H1 (cell line): ENCODE measurements at regions not wholly inside any gene's neighbourhood (a gene's known extent, or its start where the extent isn't known, plus 50 kb on each side); places are given as distances from the start of the nearest gene placed in this dataset.

Experiments
- CTCF ChIA-PET: fragments of 300-600 bp; sonication (Branson Sonifier 250); formaldehyde crosslinking; loops from one replicate; lab custom pipeline; 2021; ENCODE audit not compliant: partially characterized antibody; lab: Charles Lee
- POLR2A ChIA-PET: fragments of 300-600 bp; sonication (Branson Sonifier 250); formaldehyde crosslinking; loops from one replicate; lab custom pipeline; 2021; ENCODE audit warnings: inconsistent platforms; ENCODE audit not compliant: partially characterized antibody; lab: Charles Lee
- DNase-seq, 2 experiments: peaks; one replicate each; pipeline versions ENCODE4 v3.0.0 to v3.0.0-alpha.2; 2010 to 2022; ENCODE audit warnings: low spot score in 2 of 2, low read depth in 1 of 2, mixed read lengths in 1 of 2
- FAIRE-seq: peaks from 2 replicates; lab custom pipeline; 2011; peaks lifted over from hg19 to GRCh38; lab: Jason Lieb, UNC
- H2AFZ ChIP-seq: 2 replicates; pipeline ENCODE4 v1.8.1; 2012; ENCODE audit warnings: low read length, inconsistent platforms
- H2AK5ac ChIP-seq: 2 replicates; pipeline ENCODE4 v1.6.1; 2013; ENCODE audit warnings: low read depth, low read length
- H2BK120ac ChIP-seq: replicated peaks from 2 replicates; pipeline ENCODE3; 2013; ENCODE audit warnings: low read depth, low read length, inconsistent platforms
- H2BK12ac ChIP-seq: 2 replicates; pipeline ENCODE4 v1.6.1; 2013; ENCODE audit warnings: low read depth, low read length
- H2BK15ac ChIP-seq: 2 replicates; pipeline ENCODE4 v1.6.1; 2013; ENCODE audit warnings: low read length
- H2BK20ac ChIP-seq: 2 replicates; pipeline ENCODE4 v1.6.1; 2013; ENCODE audit warnings: low read length
- H2BK5ac ChIP-seq: 2 replicates; pipeline ENCODE4 v1.6.1; 2013; ENCODE audit warnings: low read depth, low read length
- H3K14ac ChIP-seq: 2 replicates; pipeline ENCODE4 v1.6.1; 2013; ENCODE audit warnings: inconsistent platforms; ENCODE audit not compliant: insufficient read length
- H3K18ac ChIP-seq: 2 replicates; pipeline ENCODE4 v1.6.1; 2013; ENCODE audit warnings: low read length; ENCODE audit errors: extremely low read depth
- H3K23ac ChIP-seq: 2 replicates; pipeline ENCODE4 v1.6.1; 2013; ENCODE audit warnings: inconsistent platforms; ENCODE audit not compliant: insufficient read length
- H3K23me2 ChIP-seq: 2 replicates; pipeline ENCODE4 v1.6.1; 2013; ENCODE audit warnings: low read depth, low read length
- H3K27ac ChIP-seq: 2 replicates; pipeline ENCODE4 v1.6.1; 2011; ENCODE audit warnings: low read depth, low read length, inconsistent platforms
- H3K27me3 ChIP-seq, 4 experiments: replicated peaks in 1 of 4; 1 replicate in 1 of 4; 2 replicates in 3 of 4; pipeline versions ENCODE4 v1.6.1 to v1.8.1; 2011 to 2013; ENCODE audit warnings: low read length in 3 of 4, mild to moderate bottlenecking in 3 of 4, inconsistent platforms in 2 of 4, mixed read lengths in 2 of 4, moderate library complexity in 1 of 4; ENCODE audit not compliant: control insufficient read depth in 3 of 4, insufficient read depth in 3 of 4; ENCODE audit errors: extremely low read depth in 1 of 4
- H3K36me3 ChIP-seq, 4 experiments: 2 replicates each; pipeline versions ENCODE4 v1.6.1 to v1.8.1; 2011 to 2013; ENCODE audit warnings: mild to moderate bottlenecking in 4 of 4, low read length in 3 of 4, moderate library complexity in 2 of 4, control low read depth in 1 of 4, inconsistent platforms in 1 of 4; ENCODE audit not compliant: insufficient read depth in 4 of 4, control insufficient read depth in 2 of 4
- H3K4ac ChIP-seq: replicated peaks from 2 replicates; pipeline ENCODE3; 2013; ENCODE audit warnings: low read length, low read depth, mixed read lengths, inconsistent platforms; ENCODE audit not compliant: insufficient read length
- H3K4me1 ChIP-seq, 4 experiments: replicated peaks in 1 of 4; 1 replicate in 1 of 4; 2 replicates in 3 of 4; pipeline versions ENCODE4 v1.6.1 to v1.8.1; 2011 to 2013; ENCODE audit warnings: low read length in 3 of 4, inconsistent platforms in 2 of 4, mixed read lengths in 1 of 4; ENCODE audit not compliant: insufficient read depth in 4 of 4, control insufficient read depth in 3 of 4
- H3K4me2 ChIP-seq, 2 experiments: 2 replicates each; pipeline versions ENCODE4 v1.6.1 to v1.8.1; 2011 to 2013; ENCODE audit warnings: low read depth in 2 of 2, low read length in 2 of 2, control low read depth in 1 of 2, inconsistent platforms in 1 of 2, mild to moderate bottlenecking in 1 of 2; ENCODE audit not compliant: insufficient read depth in 1 of 2
- H3K4me3 ChIP-seq, 4 experiments: fragments of 200-600, 300-600 bp in 1 of 4; sonication (generic), shearing (Covaris generic), sonication (Bioruptor Twin) in 1 of 4; 2 replicates each; pipeline versions ENCODE4 v1.5.1 to v1.8.1; 2011 to 2016; ENCODE audit warnings: low read length in 4 of 4, low read depth in 3 of 4, control low read depth in 2 of 4, inconsistent platforms in 2 of 4, mild to moderate bottlenecking in 2 of 4, mixed read lengths in 1 of 4, moderate library complexity in 1 of 4; ENCODE audit not compliant: insufficient read depth in 2 of 4; ENCODE audit errors: extremely low read depth in 1 of 4
- H3K56ac ChIP-seq: replicated peaks from 2 replicates; pipeline ENCODE3; 2013; ENCODE audit warnings: low read depth, mild to moderate bottlenecking, mixed read lengths, low read length, inconsistent platforms; ENCODE audit not compliant: insufficient read length
- H3K79me1 ChIP-seq: 2 replicates; pipeline ENCODE4 v1.6.1; 2013; ENCODE audit warnings: low read depth, low read length, control low read depth
- H3K79me2 ChIP-seq, 2 experiments: 2 replicates each; pipeline versions ENCODE4 v1.6.1 to v1.8.1; 2012 to 2013; ENCODE audit warnings: low read length in 2 of 2, mild to moderate bottlenecking in 2 of 2, inconsistent platforms in 1 of 2; ENCODE audit not compliant: insufficient read depth in 2 of 2, control insufficient read depth in 1 of 2
- H3K9ac ChIP-seq, 4 experiments: replicated peaks in 1 of 4; 1 replicate in 1 of 4; 2 replicates in 3 of 4; pipeline versions ENCODE4 v1.6.1 to v1.8.1; 2011 to 2013; ENCODE audit warnings: low read depth in 3 of 4, low read length in 3 of 4, control low read depth in 2 of 4, mild to moderate bottlenecking in 2 of 4, moderate library complexity in 2 of 4, inconsistent platforms in 1 of 4; ENCODE audit errors: extremely low read depth in 1 of 4
- H3K9me3 ChIP-seq, 2 experiments: 2 replicates each; pipeline versions ENCODE4 v1.6.1 to v1.8.1; 2012 to 2013; ENCODE audit warnings: mild to moderate bottlenecking in 2 of 2, moderate library complexity in 2 of 2, control low read depth in 1 of 2, inconsistent platforms in 1 of 2, low read depth in 1 of 2, low read length in 1 of 2, mixed read lengths in 1 of 2; ENCODE audit not compliant: insufficient read depth in 2 of 2
- H4K20me1 ChIP-seq, 2 experiments: replicated peaks in 1 of 2; 2 replicates each; pipeline versions ENCODE3 to v1.8.1; 2011 to 2013; ENCODE audit warnings: inconsistent platforms in 2 of 2, low read length in 2 of 2, mild to moderate bottlenecking in 1 of 2; ENCODE audit not compliant: insufficient read depth in 2 of 2, control insufficient read depth in 1 of 2
- H4K5ac ChIP-seq: 2 replicates; pipeline ENCODE4 v1.6.1; 2013; ENCODE audit warnings: low read length, low read depth, mixed read lengths, inconsistent platforms; ENCODE audit not compliant: insufficient read length
- H4K8ac ChIP-seq: 2 replicates; pipeline ENCODE4 v1.8.0; 2013; ENCODE audit warnings: mild to moderate bottlenecking, moderate library complexity, low read length, inconsistent platforms; ENCODE audit not compliant: insufficient read depth; ENCODE audit errors: extremely low read depth
- H4K91ac ChIP-seq: replicated peaks from 2 replicates; pipeline ENCODE3; 2013; ENCODE audit warnings: low read length, mixed read lengths, inconsistent platforms; ENCODE audit not compliant: insufficient read length
- ATF3 ChIP-seq: IDR thresholded peaks from 2 replicates; pipeline ENCODE4 v1.6.1; 2011; ENCODE audit warnings: low read depth, mild to moderate bottlenecking, low read length; ENCODE audit not compliant: insufficient read depth
- CBX8 ChIP-seq: fragments of 300-800, 300-1000 bp; sonication (generic); IDR thresholded peaks from 2 replicates; pipeline ENCODE4 v1.7.1; 2016; ENCODE audit warnings: low read depth, low read length, borderline replicate concordance
- HDAC2 ChIP-seq, 2 experiments: fragments of 300-600 bp in 1 of 2; sonication (generic) in 1 of 2; IDR thresholded peaks; 2 replicates each; pipeline ENCODE4 v1.6.1; 2011 to 2012; ENCODE audit warnings: low read depth in 2 of 2, low read length in 2 of 2, mild to moderate bottlenecking in 2 of 2, moderate library complexity in 2 of 2, borderline replicate concordance in 1 of 2, inconsistent platforms in 1 of 2
- KDM1A ChIP-seq: fragments of 200-600, 300-600 bp; sonication (generic); IDR thresholded peaks from 2 replicates; pipeline ENCODE4 v1.7.1; 2016; ENCODE audit warnings: mild to moderate bottlenecking, low read length, borderline replicate concordance
- MAFK ChIP-seq: IDR thresholded peaks from 2 replicates; pipeline ENCODE4 v1.6.1; 2012; ENCODE audit warnings: low read depth, mild to moderate bottlenecking, improper control_type of control experiment, low read length
- POU5F1 ChIP-seq: IDR thresholded peaks from 2 replicates; pipeline ENCODE4 v1.6.1; 2011; ENCODE audit warnings: low read depth, mild to moderate bottlenecking, low read length, moderate library complexity
- RXRA ChIP-seq: IDR thresholded peaks from 2 replicates; pipeline ENCODE4 v1.6.1; 2011; ENCODE audit warnings: low read depth, mild to moderate bottlenecking, low read length, moderate library complexity; ENCODE audit not compliant: insufficient read depth
- SRF ChIP-seq: IDR thresholded peaks from 2 replicates; pipeline ENCODE4 v1.6.1; 2011; ENCODE audit warnings: mild to moderate bottlenecking, low read depth, low read length, moderate library complexity
- TCF12 ChIP-seq: IDR thresholded peaks from 2 replicates; pipeline ENCODE4 v1.6.1; 2011; ENCODE audit warnings: low read depth, mild to moderate bottlenecking, low read length
- USF2 ChIP-seq: IDR thresholded peaks from 2 replicates; pipeline ENCODE4 v1.6.1; 2011; ENCODE audit warnings: low read length, improper control_type of control experiment
- WGBS, 2 experiments: shearing (Covaris generic) in 1 of 2; methylation state at CpG; one replicate each; pipeline versions ENCODE4 v1.1.6 to v1.1.7; 2013 to 2015; ENCODE audit warnings: low lambda C conversion rate in 2 of 2, mixed read lengths in 2 of 2, inconsistent platforms in 1 of 2, low coverage in 1 of 2, missing lambda C conversion rate in 1 of 2; ENCODE audit not compliant: insufficient replicate concordance in 2 of 2, insufficient coverage in 1 of 2, insufficient read length in 1 of 2; ENCODE audit errors: extremely low coverage in 1 of 2, missing lambda C conversion rate in 1 of 2; 5-methylcytosine and 5-hydroxymethylcytosine counted together

GRCh38 chr12:88298761-88299242, 156.7 kb downstream of the TMTC3 start:
- Histone ChIP-seq H3K18ac (no peak overlapping the region), H2BK5ac (no peak overlapping the region), H4K5ac (no peak overlapping the region), H3K56ac (no peak overlapping the region), H4K20me1 (no peaks in the 10 kb centered on the region), H3K9ac (no peak overlapping the region), H4K8ac (no peak overlapping the region), H2BK12ac (no peak overlapping the region), H3K79me2 (no peaks in the 10 kb centered on the region), H3K4me1 (no peaks in the 10 kb centered on the region), H3K4ac (no peak overlapping the region), H4K91ac (no peak overlapping the region), H3K27me3 (no peaks in the 10 kb centered on the region), H2AK5ac (no peak overlapping the region), H2AFZ (no peak overlapping the region), H3K79me1 (no peaks in the 10 kb centered on the region), H3K9me3 (no peaks in the 10 kb centered on the region), H3K27ac (no peak overlapping the region), H2BK20ac (no peak overlapping the region), H3K23ac (no peak overlapping the region), H3K4me3 (no peak overlapping the region), H3K14ac (no peak overlapping the region), H3K23me2 (no peaks in the 10 kb centered on the region), H2BK15ac (no peak overlapping the region), H3K36me3 (no peaks in the 10 kb centered on the region), H3K4me2 (no peak overlapping the region), H2BK120ac (no peak overlapping the region)
- WGBS, 2 experiments: 90% methylated on average over 4 of the region's 4 CpGs; no CpG with 5 or more reads in 1 of the 2 experiments
- DNase-seq (no peak), FAIRE-seq (no peak)
- TF ChIP-seq USF2 (no peak), SRF (no peak), POU5F1 (no peak), RXRA (no peak), TCF12 (no peak), MAFK (no peak), KDM1A (no peak), CBX8 (no peak), HDAC2 (IDR thresholded peaks at IDR 0.05; ENCODE audit: borderline replicate concordance in 1 of 2, low read depth in 2 of 2, low read length in 2 of 2) (no peak), ATF3 (no peak)
- POLR2A ChIA-PET: no interaction called here
- CTCF ChIA-PET: interaction anchor here (0.7 to 1.4 kb wide), 2 partner anchors 9 to 39 kb away, joined by 3 read pairs; no protein-coding TSS in a partner anchor
